K562 (cell line): ENCODE measurements at regions not wholly inside any gene's neighbourhood (a gene's known extent, or its start where the extent isn't known, plus 50 kb on each side); places are given as distances from the start of the nearest gene placed in this dataset.

ENCODE experiments used
- ATAC-seq: fragments of 200-7000 bp; cut with Tn5 transposase; 3 replicates; pipeline ENCODE4 v1.9.1; 2020; ENCODE audit warnings: moderate library complexity
- BruUV-seq: library from RNA; stranded (reverse); fragments of 400-500 nt; replicated peaks from 2 replicates; lab custom pipeline; 2021; lab: Mats Ljungman, UMichigan
- CTCF ChIA-PET: fragments of 300-600 bp; formaldehyde crosslinking; extraction: SDS; loops from one replicate; lab custom pipeline; 2021; ENCODE audit warnings: low intra/inter-chr PET ratio; lab: Yijun Ruan, JAX
- POLR2A ChIA-PET: fragments of 300-600, 350-650 bp; sonication (Branson Sonifier 250); formaldehyde crosslinking; extraction: SDS; loops from one replicate; lab custom pipeline; 2021; ENCODE audit warnings: antibody characterized with exemption, inconsistent platforms; lab: Yijun Ruan, JAX
- DNase-seq, 4 experiments: peaks; one replicate each; pipeline versions ENCODE4 v3.0.0 to v3.0.0-alpha.2; 2011 to 2018; ENCODE audit warnings: low spot score in 3 of 4, mixed read lengths in 3 of 4; ENCODE audit errors: extremely low read depth in 1 of 4
- FAIRE-seq: peaks from 2 replicates; lab custom pipeline; 2011; peaks lifted over from hg19 to GRCh38; lab: Jason Lieb, UNC
- H2AFZ ChIP-seq: 2 replicates; pipeline ENCODE4 v1.6.0; 2011; ENCODE audit warnings: low read depth, low read length, control low read depth, inconsistent platforms
- H3K27ac ChIP-seq: fragments of 200-600 bp; 3 replicates; pipeline ENCODE4 v1.8.0; 2011; ENCODE audit warnings: low read depth, mild to moderate bottlenecking, control low read depth, inconsistent platforms, low read length, moderate library complexity, mixed read lengths; ENCODE audit errors: extremely low read depth
- H3K27me3 ChIP-seq, 2 experiments: fragments of 300-600 bp in 1 of 2; 2 replicates in 1 of 2; 3 replicates in 1 of 2; pipeline versions ENCODE4 v1.6.0 to v1.8.0; 2011; ENCODE audit warnings: inconsistent platforms in 2 of 2, low read length in 2 of 2, mild to moderate bottlenecking in 1 of 2, mixed read lengths in 1 of 2, moderate library complexity in 1 of 2; ENCODE audit not compliant: control insufficient read depth in 2 of 2, insufficient read depth in 2 of 2
- H3K36me3 ChIP-seq: fragments of 300-600 bp; 3 replicates; pipeline ENCODE4 v1.8.0; 2011; ENCODE audit warnings: mild to moderate bottlenecking, low read length, inconsistent platforms; ENCODE audit not compliant: control insufficient read depth, insufficient read depth
- H3K4me1 ChIP-seq, 2 experiments: fragments of 200-600 bp in 1 of 2; replicated peaks in 1 of 2; 2 replicates in 1 of 2; 3 replicates in 1 of 2; pipeline versions ENCODE4 v1.5.1 to v1.8.0; 2011; ENCODE audit warnings: inconsistent platforms in 2 of 2, low read length in 2 of 2, mild to moderate bottlenecking in 1 of 2, mixed read lengths in 1 of 2, moderate library complexity in 1 of 2; ENCODE audit not compliant: control insufficient read depth in 2 of 2, insufficient read depth in 2 of 2
- H3K4me2 ChIP-seq: 2 replicates; pipeline ENCODE4 v1.6.1; 2011; ENCODE audit warnings: low read length, control low read depth, inconsistent platforms, mixed read lengths; ENCODE audit not compliant: insufficient read depth
- H3K4me3 ChIP-seq: fragments of 200-600 bp; sonication (generic), shearing (Covaris generic); 2 replicates; pipeline ENCODE4 v1.5.1; 2016; ENCODE audit warnings: control low read depth, inconsistent platforms
- H3K79me2 ChIP-seq: fragments of 200-600 bp; 3 replicates; pipeline ENCODE4 v1.8.0; 2011; ENCODE audit warnings: low read length, inconsistent platforms; ENCODE audit not compliant: control insufficient read depth, insufficient read depth
- H3K9ac ChIP-seq, 2 experiments: 2 replicates each; pipeline versions ENCODE4 v1.6.0 to v1.6.1; 2011; ENCODE audit warnings: low read depth in 2 of 2, low read length in 2 of 2, control low read depth in 1 of 2, inconsistent platforms in 1 of 2, mild to moderate bottlenecking in 1 of 2, mixed read lengths in 1 of 2; ENCODE audit not compliant: insufficient read depth in 1 of 2
- H3K9me1 ChIP-seq: one replicate; pipeline ENCODE4 v1.6.0; 2011; ENCODE audit warnings: inconsistent platforms, mild to moderate bottlenecking, low read length, moderate library complexity; ENCODE audit not compliant: control insufficient read depth, insufficient read depth
- H3K9me3 ChIP-seq: replicated peaks from 2 replicates; pipeline ENCODE4 v1.5.1; 2011; ENCODE audit warnings: low read depth, low read length, inconsistent platforms; ENCODE audit not compliant: control insufficient read depth, insufficient read depth
- H4K20me1 ChIP-seq: replicated peaks from 2 replicates; pipeline ENCODE4 v1.6.1; 2011; ENCODE audit warnings: low read length, inconsistent platforms, mixed read lengths; ENCODE audit not compliant: control insufficient read depth, insufficient read depth
- ATF1 ChIP-seq, 2 experiments: fragments of 450-650 bp in 1 of 2; IDR thresholded peaks; 2 replicates each; pipeline ENCODE4 v1.6.1; 2016; ENCODE audit warnings: missing compliant biosample characterization in 1 of 2, missing genetic modification characterization in 1 of 2
- GATAD2B ChIP-seq: fragments of 450-650 bp; IDR thresholded peaks from 2 replicates; pipeline ENCODE4 v1.6.1; 2017; ENCODE audit warnings: mild to moderate bottlenecking, borderline replicate concordance
- IRF2 ChIP-seq: sonication (generic); formaldehyde crosslinking; IDR thresholded peaks from 2 replicates; pipeline ENCODE4 v1.8.1; 2022; ENCODE audit warnings: mild to moderate bottlenecking, missing genetic modification reagents
- MYNN ChIP-seq, 2 experiments: sonication (generic); formaldehyde crosslinking in 1 of 2; IDR thresholded peaks; 2 replicates each; pipeline versions ENCODE4 v1.5.0 to v1.6.1; 2016 to 2020; ENCODE audit warnings: antibody characterized with exemption in 1 of 2, missing genetic modification reagents in 1 of 2
- NFE2 ChIP-seq: IDR thresholded peaks from 2 replicates; pipeline ENCODE4 v1.6.1; 2014; ENCODE audit warnings: antibody characterized with exemption, low read depth
- PRMT5 ChIP-seq: sonication (generic); formaldehyde crosslinking; IDR thresholded peaks from 2 replicates; pipeline ENCODE4 v1.5.0; 2020; ENCODE audit warnings: missing genetic modification reagents
- RREB1 ChIP-seq: fragments of 250-450 bp; sonication (Bioruptor Pico); IDR thresholded peaks from 2 replicates; pipeline ENCODE4 v1.4.0; 2020
- ZFP30 ChIP-seq: fragments of 250-450 bp; sonication (Bioruptor Pico); IDR thresholded peaks from 2 replicates; pipeline ENCODE4 v1.8.0; 2022; ENCODE audit warnings: moderate library complexity, mild to moderate bottlenecking, inconsistent platforms, borderline replicate concordance
- ZNF282 ChIP-seq: sonication (generic); formaldehyde crosslinking; IDR thresholded peaks from 2 replicates; pipeline ENCODE4 v1.8.1; 2023; ENCODE audit warnings: missing genetic modification reagents
- ZNF655 ChIP-seq: fragments of 250-450 bp; sonication (Bioruptor Pico); IDR thresholded peaks from 2 replicates; pipeline ENCODE4 v1.5.0; 2021
- WGBS: fragments of 100-300 bp; shearing (Covaris generic); methylation state at CpG from one replicate; pipeline ENCODE4 v1.1.6; 2016; ENCODE audit warnings: low coverage, mixed read lengths; ENCODE audit not compliant: insufficient coverage; ENCODE audit errors: missing lambda C conversion rate; 5-methylcytosine and 5-hydroxymethylcytosine counted together
- in situ Hi-C: fragments of 300-500 bp; cut with MboI; formaldehyde crosslinking; loops from 4 replicates; pipeline ENCODE4 v1.15.0; 2018; ENCODE audit warnings: inconsistent platforms, mixed read lengths
- intact Hi-C: fragments of 100-400 bp; cut with micrococcal nuclease; formaldehyde crosslinking; loops from 2 replicates; pipeline ENCODE4 v1.14.2; 2022

- TF ChIP-seq RREB1 (CRISPR knock-in tag) = no peak
- TF ChIP-seq, all 486 proteins: peak for 6
Measured at GRCh38 chr22:22973336-22973735, 85.7 kb downstream of the IGLL5 start (continued).

GRCh38 chr22:22974156-22974555, 86.5 kb downstream of the IGLL5 start:
- FAIRE-seq (no peak), ATAC-seq (peak; percentile 14; the same call in 1 of the 3 replicates), DNase-seq (no peak)
- no peaks in the 10 kb centered on the region for H4K20me1 ChIP-seq
- TF ChIP-seq ZNF655 = no peak
- 0 out of 2 replicates have a peak, but pooled peaks have one; percentile 37 for TF ChIP-seq IRF2
- no peak for TF ChIP-seq ZFP30 (CRISPR knock-in tag)
- TF ChIP-seq MYNN (IDR thresholded peaks at IDR 0.05) = no peak
- TF ChIP-seq MYNN (CRISPR knock-in tag; IDR thresholded peaks at IDR 0.05) = 0 out of 2 replicates have a peak, but pooled peaks have one; percentile 14
- peak; percentile 64; the same call in 1 of the 2 replicates for TF ChIP-seq PRMT5
- TF ChIP-seq NFE2 = no peak
- 0 out of 2 replicates have a peak, but pooled peaks have one; percentile 39 for TF ChIP-seq ZNF282
- 0 out of 2 replicates have a peak, but pooled peaks have one; percentile 32 for TF ChIP-seq ATF1 (CRISPR knock-in tag; IDR thresholded peaks at IDR 0.05)
- TF ChIP-seq ATF1 (tag; IDR thresholded peaks at IDR 0.05) = no peak
- TF ChIP-seq GATAD2B = no peak
- H3K27me3 ChIP-seq = peaks cover 0 to 4% of the 10 kb centered on the region in 2 experiments; a peak in 1 of 5 replicates
- no peaks in the 10 kb centered on the region for H3K9me1 ChIP-seq
- POLR2A ChIA-PET = interaction anchor here (0.6 to 4.3 kb wide), 24 partner anchors 8 to 281 kb away, joined by 3 to 35 read pairs (median 5); no protein-coding TSS in a partner anchor
- intact Hi-C loops = no loop called here
- H3K4me1 ChIP-seq = no peaks in the 10 kb centered on the region
- no peak overlapping the region for H3K4me3 ChIP-seq
- no peaks in the 10 kb centered on the region for H3K79me2 ChIP-seq
- no peaks in the 10 kb centered on the region; the same call in 1 of the 2 replicates for H3K9me3 ChIP-seq
- no peak overlapping the region for H3K9ac ChIP-seq
- BruUV-seq = no TSS peak
- no peak overlapping the region for H3K4me2 ChIP-seq
- CTCF ChIA-PET = interaction anchor here (0.9 kb wide), 1 partner anchor 15 kb away, joined by 3 read pairs; no protein-coding TSS in a partner anchor
- H2AFZ ChIP-seq = no peak overlapping the region
- in situ Hi-C loops = loop anchor here (25.0 kb wide), 2 partner anchors 413 to 613 kb away; partner anchors contain the start of gene IGLL1
- no peaks in the 10 kb centered on the region for H3K36me3 ChIP-seq
- under 1% methylated on average over 3 of the region's 3 CpGs for WGBS
- no peak overlapping the region for H3K27ac ChIP-seq
